Endothelial cell of umbilical vein (primary cell): ENCODE measurements at regions not wholly inside any gene's neighbourhood (a gene's known extent, or its start where the extent isn't known, plus 50 kb on each side); places are given as distances from the start of the nearest gene placed in this dataset.

Source experiments
- BruUV-seq: library from RNA; stranded (reverse); fragments of 400-500 nt; replicated peaks from 2 replicates; lab custom pipeline; 2021; lab: Mats Ljungman, UMichigan
- CTCF ChIA-PET: fragments of 300-600, 350-600 bp; sonication (Branson Sonifier 250); formaldehyde crosslinking; loops from one replicate; lab custom pipeline; 2021; ENCODE audit warnings: antibody characterized with exemption, inconsistent platforms; lab: Charles Lee
- POLR2A ChIA-PET: fragments of 300-600, 350-600 bp; sonication (Branson Sonifier 250); formaldehyde crosslinking; loops from one replicate; lab custom pipeline; 2021; ENCODE audit warnings: antibody characterized with exemption, inconsistent platforms; lab: Charles Lee
- DNase-seq: peaks from one replicate; pipeline ENCODE4 v3.0.0-alpha.2; 2011; ENCODE audit warnings: low read depth, low spot score
- FAIRE-seq: peaks from 2 replicates; lab custom pipeline; 2011; peaks lifted over from hg19 to GRCh38; lab: Jason Lieb, UNC
- H2AFZ ChIP-seq: 2 replicates; pipeline ENCODE4 v1.6.0; 2012; ENCODE audit warnings: low read depth, low read length, control low read depth, inconsistent platforms
- H3K27ac ChIP-seq: 2 replicates; pipeline ENCODE4 v1.5.1; 2011; ENCODE audit warnings: low read depth, mild to moderate bottlenecking, control low read depth, low read length, moderate library complexity; ENCODE audit not compliant: insufficient read depth
- H3K27me3 ChIP-seq, 2 experiments: 2 replicates each; pipeline versions ENCODE4 v1.6.0 to v1.6.1; 2011; ENCODE audit warnings: low read length in 2 of 2, mixed read lengths in 1 of 2; ENCODE audit not compliant: control insufficient read depth in 2 of 2, insufficient read depth in 2 of 2
- H3K36me3 ChIP-seq, 2 experiments: 2 replicates in 1 of 2; 3 replicates in 1 of 2; pipeline ENCODE4 v1.5.1; 2011; ENCODE audit warnings: low read length in 2 of 2, mild to moderate bottlenecking in 1 of 2, moderate library complexity in 1 of 2; ENCODE audit not compliant: control insufficient read depth in 2 of 2, insufficient read depth in 2 of 2; ENCODE audit errors: extremely low read depth in 1 of 2
- H3K4me1 ChIP-seq: 3 replicates; pipeline ENCODE4 v1.5.1; 2011; ENCODE audit warnings: mild to moderate bottlenecking, low read length; ENCODE audit not compliant: control insufficient read depth, insufficient read depth; ENCODE audit errors: extremely low read depth
- H3K4me2 ChIP-seq: 2 replicates; pipeline ENCODE4 v1.6.1; 2011; ENCODE audit warnings: low read length, control low read depth, mixed read lengths; ENCODE audit not compliant: insufficient read depth
- H3K4me3 ChIP-seq, 3 experiments: fragments of 200-600 bp in 1 of 3; sonication (generic), shearing (Covaris generic) in 1 of 3; replicated peaks in 1 of 3; 2 replicates each; pipeline ENCODE4 v1.5.1; 2011 to 2016; ENCODE audit warnings: control low read depth in 3 of 3, low read length in 3 of 3, mild to moderate bottlenecking in 2 of 3, inconsistent platforms in 1 of 3, low read depth in 1 of 3, moderate library complexity in 1 of 3; ENCODE audit not compliant: insufficient read depth in 1 of 3
- H3K79me2 ChIP-seq: 2 replicates; pipeline ENCODE4 v1.6.0; 2012; ENCODE audit warnings: low read length, inconsistent platforms; ENCODE audit not compliant: control insufficient read depth, insufficient read depth
- H3K9ac ChIP-seq: replicated peaks from 2 replicates; pipeline ENCODE3; 2011; ENCODE audit warnings: low read length, control low read depth; ENCODE audit not compliant: insufficient read depth; ENCODE audit errors: extremely low read depth
- H3K9me1 ChIP-seq: replicated peaks from 3 replicates; pipeline ENCODE4 v1.6.0; 2011; ENCODE audit warnings: mild to moderate bottlenecking, low read length; ENCODE audit not compliant: control insufficient read depth, insufficient read depth; ENCODE audit errors: extremely low read depth
- H3K9me3 ChIP-seq: replicated peaks from 2 replicates; pipeline ENCODE4 v1.5.1; 2012; ENCODE audit warnings: low read length, inconsistent platforms; ENCODE audit not compliant: control insufficient read depth, insufficient read depth
- H4K20me1 ChIP-seq: replicated peaks from 2 replicates; pipeline ENCODE3; 2011; ENCODE audit warnings: mild to moderate bottlenecking, low read length; ENCODE audit not compliant: control insufficient read depth, insufficient read depth; ENCODE audit errors: extremely low read depth
- CTCF ChIP-seq, 2 donors: IDR thresholded peaks; 1 replicate in 1 of 2; 2 replicates in 1 of 2; pipeline ENCODE4 v1.5.1; 2011; ENCODE audit warnings: low read length in 2 of 2, mild to moderate bottlenecking in 2 of 2, moderate library complexity in 2 of 2, control low read depth in 1 of 2, inconsistent platforms in 1 of 2, low read depth in 1 of 2; ENCODE audit not compliant: insufficient read depth in 1 of 2; ENCODE audit errors: extremely low read depth in 1 of 2
- EZH2 ChIP-seq: IDR thresholded peaks from 2 replicates; pipeline ENCODE4 v1.6.1; 2012; ENCODE audit warnings: borderline replicate concordance, low read depth, mild to moderate bottlenecking, moderate library complexity, low read length, inconsistent platforms; ENCODE audit not compliant: severe bottlenecking
- FOS ChIP-seq: IDR thresholded peaks from 2 replicates; pipeline ENCODE4 v1.6.1; 2011; ENCODE audit warnings: mild to moderate bottlenecking, low read length, moderate library complexity, borderline replicate concordance; ENCODE audit not compliant: insufficient read depth
- GATA2 ChIP-seq: IDR thresholded peaks from 2 replicates; pipeline ENCODE4 v1.7.0; 2011; ENCODE audit warnings: low read depth, mild to moderate bottlenecking, moderate library complexity, mixed read lengths, low read length; ENCODE audit not compliant: insufficient read length, insufficient read depth
- JUN ChIP-seq: IDR thresholded peaks from 2 replicates; pipeline ENCODE4 v1.6.1; 2011; ENCODE audit warnings: borderline replicate concordance, low read depth; ENCODE audit not compliant: insufficient read length, insufficient read depth
- MAX ChIP-seq: IDR thresholded peaks from 2 replicates; pipeline ENCODE4 v1.6.1; 2011; ENCODE audit not compliant: insufficient read depth, insufficient read length
- MYC ChIP-seq: IDR thresholded peaks from one replicate; pipeline ENCODE4 v1.6.1; 2011; ENCODE audit warnings: mild to moderate bottlenecking, low read depth, low read length
- POLR2A ChIP-seq: IDR thresholded peaks from 2 replicates; pipeline ENCODE4 v1.6.1; 2012; ENCODE audit warnings: low read depth, mild to moderate bottlenecking, control low read depth, low read length
- POLR2AphosphoS5 ChIP-seq: IDR thresholded peaks from 2 replicates; pipeline ENCODE4 v1.6.1; 2012; ENCODE audit warnings: low read depth, mild to moderate bottlenecking, control low read depth, low read length, moderate library complexity; ENCODE audit not compliant: insufficient read depth
- dilution Hi-C: fragments of 300-500 bp; cut with MboI; formaldehyde crosslinking; loops from one replicate; pipeline ENCODE4 v1.15.0; 2019; ENCODE audit warnings: low sequenced_read_pairs; ENCODE audit not compliant: extremely low pct_ligation_motif_present
- intact Hi-C: fragments of 100-400 bp; cut with micrococcal nuclease; formaldehyde crosslinking; loops from one replicate; pipeline ENCODE4 v1.10.0; 2022

- TF ChIP-seq EZH2 = no peak
- no peak for TF ChIP-seq GATA2
- TF ChIP-seq FOS = no peak
- no peak for TF ChIP-seq MYC
- TF ChIP-seq MAX = no peak
- no peak overlapping the region for H3K9ac ChIP-seq
- H3K4me1 ChIP-seq = no peaks in the 10 kb centered on the region
- no peaks in the 10 kb centered on the region for H3K27me3 ChIP-seq
- dilution Hi-C loops (no loop called here), intact Hi-C loops (no loop called here)
- ChIA-PET POLR2A (no interaction called here), CTCF (no interaction called here)
- no peak overlapping the region for H2AFZ ChIP-seq
- DNase-seq (no peak), FAIRE-seq (no peak)
- no peaks in the 10 kb centered on the region for H3K9me3 ChIP-seq
- no peaks in the 10 kb centered on the region for H3K36me3 ChIP-seq
- H3K4me2 ChIP-seq = no peak overlapping the region
- H3K4me3 ChIP-seq = no peak overlapping the region
- H3K9me1 ChIP-seq = no peaks in the 10 kb centered on the region
- no peaks in the 10 kb centered on the region for H4K20me1 ChIP-seq
- no TSS peak for BruUV-seq
- H3K79me2 ChIP-seq = no peaks in the 10 kb centered on the region
- no peak overlapping the region for H3K27ac ChIP-seq
Observed at GRCh38 chr5:37930350-37930749, 90.5 kb upstream of the GDNF start.

- no peak overlapping the region for H3K9ac ChIP-seq
- H3K27me3 ChIP-seq = no peaks in the 10 kb centered on the region
- H3K9me3 ChIP-seq = no peaks in the 10 kb centered on the region
- dilution Hi-C loops = no loop called here
- FAIRE-seq (no peak), DNase-seq (no peak)
- ChIA-PET POLR2A (no interaction called here), CTCF (no interaction called here)
- H3K79me2 ChIP-seq = no peaks in the 10 kb centered on the region
- no TSS peak for BruUV-seq
- no peaks in the 10 kb centered on the region for H3K4me1 ChIP-seq
- intact Hi-C loops = no loop called here
- no peak overlapping the region for H2AFZ ChIP-seq
- no peaks in the 10 kb centered on the region for H4K20me1 ChIP-seq
- H3K36me3 ChIP-seq = no peaks in the 10 kb centered on the region
- no peak overlapping the region for H3K4me3 ChIP-seq
- no peak overlapping the region for H3K27ac ChIP-seq
- H3K9me1 ChIP-seq = no peaks in the 10 kb centered on the region
- no peak overlapping the region for H3K4me2 ChIP-seq
- TF ChIP-seq GATA2 (no peak), MAX (no peak), POLR2A (no peak), CTCF (IDR thresholded peaks at IDR 0.05; ENCODE audit: extremely low read depth in 1 of 2, insufficient read depth in 1 of 2, low read depth in 1 of 2, low read length in 2 of 2) (no peak), MYC (no peak), EZH2 (no peak), POLR2AphosphoS5 (no peak), JUN (no peak), FOS (no peak)
Observed at GRCh38 chr5:37929791-37930190, 90.0 kb upstream of the GDNF start.
